ENCODE measurements at regions not wholly inside any gene's neighbourhood (a gene's known extent, or its start where the extent isn't known, plus 50 kb on each side); places are given as distances from the start of the nearest gene placed in this dataset.

DNA sequence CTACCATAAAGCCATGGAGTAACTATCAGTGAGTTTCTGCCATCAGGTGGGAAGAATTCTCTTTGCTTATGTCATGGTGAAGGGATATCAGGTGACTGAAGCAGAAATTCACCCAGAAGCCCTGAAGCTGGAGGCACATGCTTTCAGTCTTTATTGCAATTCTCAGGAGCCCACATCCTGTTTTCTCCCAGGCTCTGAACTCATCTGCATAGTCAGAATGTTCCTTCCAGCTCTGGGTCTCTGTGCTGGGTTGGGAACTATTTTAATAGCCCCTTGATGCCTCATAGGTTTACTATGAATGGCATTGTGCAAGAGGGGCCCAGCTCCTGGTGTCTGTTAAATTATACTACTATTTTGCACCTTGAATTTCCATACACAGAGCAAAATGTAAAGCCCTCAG, 198.4 kb upstream of the SOX9 start:
- no peak for DNase-seq (ENCODE audit: low read depth)

GRCh38 chr17:71926746-71927398, 193.9 kb upstream of the SOX9 start:
- DNase-seq (ENCODE audit: low read depth): no peak

DNA sequence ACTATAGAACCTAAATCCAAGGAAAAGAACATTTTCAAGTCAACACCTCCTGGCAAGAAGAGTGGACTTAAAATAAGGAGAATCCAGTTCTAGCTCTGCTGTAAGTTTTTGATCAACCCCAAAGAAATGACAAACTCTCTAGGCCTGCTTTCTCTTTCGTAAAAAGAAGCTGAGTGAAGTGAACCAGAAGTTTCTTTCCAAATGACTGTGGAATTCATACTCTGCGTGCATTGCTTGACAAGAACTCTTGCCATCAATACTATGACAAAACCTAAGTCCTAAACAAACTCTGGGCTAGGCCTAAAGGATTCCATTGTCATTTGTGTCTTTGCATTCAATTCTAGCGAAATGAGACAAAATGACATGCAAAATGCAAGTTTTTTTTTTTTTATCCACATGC, 187.5 kb upstream of the SOX9 start:
- no peak for DNase-seq (ENCODE audit: low read depth)

DNA sequence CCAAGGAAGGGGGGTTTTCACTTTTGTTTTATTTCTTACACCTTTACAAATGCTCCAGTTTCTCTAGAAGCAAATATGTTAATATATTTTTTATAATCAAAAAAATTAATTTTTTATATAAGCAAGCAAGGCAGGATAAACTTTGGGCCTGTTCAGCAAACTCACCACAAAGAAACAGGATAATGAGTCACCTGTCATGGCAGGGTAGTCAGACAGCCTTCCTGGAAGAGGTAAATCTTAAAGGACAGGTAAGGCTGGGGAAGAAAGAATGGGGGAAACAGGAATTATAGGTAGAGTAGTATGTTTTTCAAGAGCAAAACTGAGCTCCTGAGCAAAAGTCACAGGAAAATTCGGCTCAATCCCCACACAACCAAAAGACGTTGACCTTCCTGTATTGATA, 186.3 kb upstream of the SOX9 start:
- no peak for DNase-seq (ENCODE audit: low read depth)

DNA sequence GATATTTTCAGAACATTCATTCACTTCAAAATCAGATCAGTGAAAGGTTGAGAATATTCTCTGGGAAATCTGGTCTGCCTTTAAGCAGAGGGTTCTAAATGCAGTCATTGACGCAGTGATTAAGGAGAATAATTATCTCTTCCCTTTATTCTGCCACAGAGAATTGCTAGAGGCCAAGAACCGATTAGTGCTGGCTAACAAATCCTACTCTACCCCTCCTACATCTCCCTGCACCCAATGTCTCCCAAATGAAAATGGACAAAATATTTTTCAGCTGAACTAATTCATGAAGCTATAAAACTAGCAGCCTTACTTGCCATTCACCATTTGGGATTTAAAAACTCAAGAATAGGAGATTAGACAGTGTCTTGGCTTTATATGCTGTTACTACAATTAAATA, 185.5 kb upstream of the SOX9 start:
- DNase-seq (ENCODE audit: low read depth): no peak

DNA sequence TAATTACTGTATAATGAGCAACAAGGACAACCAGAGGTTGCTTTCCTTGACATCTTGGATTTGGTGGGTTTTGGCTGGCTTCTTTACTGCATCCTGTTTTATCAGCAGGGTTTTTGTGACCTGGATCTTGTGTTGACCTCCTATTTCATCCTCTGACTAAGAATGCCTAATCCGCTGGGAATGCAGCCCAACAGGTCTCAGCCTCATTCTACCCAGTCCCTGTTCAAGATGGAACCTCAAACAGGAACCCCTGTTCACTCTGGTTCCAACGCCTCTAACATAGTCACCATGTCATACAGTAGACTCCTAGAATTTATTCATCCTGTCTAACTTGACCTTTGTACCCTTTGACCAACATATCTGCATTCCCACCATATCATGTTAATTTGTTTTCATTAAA, 183.8 kb upstream of the SOX9 start:
- DNase-seq (ENCODE audit: low read depth): no peak

GRCh38 chr17:71937914-71938313, 182.9 kb upstream of the SOX9 start:
- no peak for DNase-seq (ENCODE audit: low read depth)

DNA sequence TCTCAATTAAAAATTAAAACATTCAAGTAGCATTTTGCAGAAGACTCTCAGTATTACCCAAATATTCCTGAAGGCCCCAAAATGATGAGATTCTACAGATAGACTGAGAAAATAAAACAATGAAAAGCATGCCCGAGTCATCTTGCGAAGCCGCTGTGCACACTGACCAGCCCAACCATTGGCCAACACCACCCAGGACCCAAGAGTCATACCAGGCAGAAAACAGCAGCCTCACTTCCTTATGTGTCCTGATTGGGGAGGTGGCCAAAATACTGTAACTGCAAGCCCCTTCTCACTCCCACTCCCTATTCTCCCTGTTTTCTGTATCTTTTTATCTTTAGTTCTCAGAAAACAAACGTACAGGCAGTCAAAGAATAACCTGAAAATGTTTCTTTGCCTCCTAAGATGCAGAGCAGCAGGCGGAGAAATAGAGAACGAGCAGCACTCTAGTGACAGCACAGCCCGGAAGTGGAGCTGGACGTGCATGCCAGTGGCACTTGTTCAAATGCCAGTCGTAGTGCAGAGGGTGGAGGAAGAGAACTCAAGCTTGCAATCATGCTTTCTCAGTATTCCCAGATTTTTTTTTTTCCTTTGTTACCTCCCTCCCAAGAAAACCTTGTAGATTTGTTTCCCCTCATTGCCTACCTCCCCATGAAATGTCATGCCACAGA, 182.3 kb upstream of the SOX9 start:
- DNase-seq (ENCODE audit: low read depth): no peak

- DNase-seq (ENCODE audit: low read depth): no peak
These were observed 178.9 kb upstream of the SOX9 start for GRCh38 chr17:71941920-71942319.

DNA sequence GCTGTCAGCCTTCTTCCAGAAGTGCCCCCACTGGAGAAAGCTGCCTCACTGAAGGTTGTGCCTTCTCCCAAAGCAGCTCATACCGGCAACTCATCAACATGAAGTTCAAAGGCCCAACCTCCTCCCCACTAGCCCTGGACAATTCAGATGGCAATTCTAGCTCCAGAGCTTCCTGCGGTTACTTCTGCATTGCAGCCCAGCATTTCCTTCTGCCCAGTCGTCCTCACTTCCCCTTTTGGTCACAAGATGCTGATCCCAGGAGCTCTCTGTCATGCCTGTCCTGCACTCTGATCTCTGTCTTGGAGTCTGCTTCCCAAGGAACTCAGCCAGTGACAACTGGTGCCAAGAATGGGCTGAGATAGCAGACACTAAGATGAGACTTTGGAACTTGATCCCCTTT, 178.2 kb upstream of the SOX9 start:
- DNase-seq (ENCODE audit: low read depth): no peak

DNA sequence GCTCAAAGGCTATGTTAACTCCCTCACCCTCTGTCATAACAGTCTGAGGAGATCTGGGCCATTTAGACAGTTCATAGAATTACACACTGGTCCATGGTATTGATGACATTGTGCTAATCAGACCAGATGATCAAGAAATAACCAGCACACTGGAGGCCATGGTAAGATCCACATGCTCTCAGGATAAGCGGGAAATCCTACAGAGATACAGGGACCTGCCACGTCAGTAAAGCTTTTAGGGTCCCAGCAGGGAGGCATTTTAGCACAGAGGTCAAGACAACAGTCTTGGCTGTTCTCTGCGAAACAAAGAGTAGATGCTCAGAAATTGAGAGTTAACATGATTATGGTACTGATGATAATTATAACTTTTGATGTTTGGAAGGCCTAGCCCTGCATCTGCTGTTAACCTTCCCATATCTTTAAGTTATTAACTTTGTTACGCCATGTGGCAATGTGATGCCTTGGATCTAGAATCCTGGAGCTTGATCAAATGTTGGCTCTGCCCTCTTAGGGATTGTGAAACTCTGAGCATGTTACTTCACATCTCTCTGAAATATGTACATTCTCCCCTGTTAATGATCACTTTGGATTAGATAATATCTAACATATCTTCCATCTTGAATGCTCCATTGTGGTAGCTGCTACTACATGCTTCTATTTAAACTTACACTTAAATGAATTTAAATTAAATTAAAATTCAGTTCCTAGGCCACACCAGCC, 172.0 kb upstream of the SOX9 start:
- no peak for DNase-seq (ENCODE audit: low read depth)

GRCh38 chr17:71959154-71959553, 161.7 kb upstream of the SOX9 start:
- no peak for DNase-seq (ENCODE audit: low read depth)

GRCh38 chr17:71963351-71963750, 157.5 kb upstream of the SOX9 start:
- no peak for DNase-seq (ENCODE audit: low read depth)

GRCh38 chr17:71963791-71964190, 157.0 kb upstream of the SOX9 start:
- DNase-seq (ENCODE audit: low read depth): no peak

GRCh38 chr17:71964559-71964958, 156.3 kb upstream of the SOX9 start:
- no peak for DNase-seq (ENCODE audit: low read depth)

- DNase-seq (ENCODE audit: low read depth): no peak
These were observed 154.8 kb upstream of the SOX9 start for GRCh38 chr17:71966055-71966454.

DNA sequence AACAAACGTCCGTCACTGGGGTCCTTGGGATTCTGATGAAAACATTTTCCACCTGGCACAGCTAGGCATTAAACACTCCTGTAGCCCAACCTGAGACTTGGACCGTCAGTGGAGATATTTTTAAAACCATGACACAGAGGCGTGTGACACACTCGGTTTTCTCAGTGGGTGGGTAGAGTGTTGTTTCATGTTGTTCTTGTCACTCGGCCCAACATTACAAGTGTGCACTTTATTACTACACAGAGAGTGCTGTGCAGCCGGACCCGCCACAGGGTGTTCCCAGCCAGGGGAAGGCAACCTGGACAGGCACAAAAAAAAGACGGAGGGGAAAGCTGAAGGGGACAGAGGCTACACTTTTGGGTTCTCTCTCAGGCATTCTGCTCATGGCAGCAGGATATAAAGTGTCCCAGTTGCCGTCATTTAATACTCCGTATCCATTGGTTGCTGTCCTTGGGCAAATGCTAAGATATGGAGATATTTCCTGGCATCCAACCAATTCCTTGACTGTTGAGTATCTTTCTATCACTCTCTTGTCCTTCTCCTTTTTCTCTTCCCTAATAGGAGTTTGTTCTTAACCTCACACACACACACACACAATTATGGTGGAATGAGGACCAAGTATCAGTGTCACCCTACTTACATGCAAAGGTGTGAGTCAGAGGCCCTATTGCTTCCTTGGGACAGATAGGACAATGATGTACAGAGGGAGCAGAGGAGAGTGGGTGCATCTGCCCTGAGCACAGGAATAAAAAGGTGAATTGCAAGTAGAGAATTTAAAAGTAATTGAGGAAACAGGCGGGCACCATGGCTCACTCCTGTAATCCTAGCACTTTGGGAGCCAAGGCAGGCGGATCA, 154.1 kb upstream of the SOX9 start:
- DNase-seq (ENCODE audit: low read depth): no peak

DNA sequence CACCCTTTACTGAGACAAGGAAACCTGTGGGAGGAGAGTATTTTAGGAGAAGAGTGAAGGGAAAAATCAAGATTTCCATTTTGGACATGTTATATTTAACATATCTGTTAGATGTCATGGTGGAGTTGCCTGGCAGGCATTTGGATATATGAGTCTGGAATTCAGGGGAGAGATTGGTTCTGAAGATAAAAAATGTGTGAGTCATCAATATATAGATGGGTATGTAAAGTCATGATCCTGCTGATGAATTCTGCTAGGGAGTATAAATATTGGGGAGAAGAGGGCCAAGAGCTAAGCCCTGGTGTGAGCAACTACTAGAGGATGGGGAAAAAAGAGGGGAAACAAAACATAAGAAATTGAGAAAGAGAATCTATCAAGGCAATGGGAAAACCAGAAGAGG, 151.3 kb upstream of the SOX9 start:
- DNase-seq (ENCODE audit: low read depth): no peak

DNA sequence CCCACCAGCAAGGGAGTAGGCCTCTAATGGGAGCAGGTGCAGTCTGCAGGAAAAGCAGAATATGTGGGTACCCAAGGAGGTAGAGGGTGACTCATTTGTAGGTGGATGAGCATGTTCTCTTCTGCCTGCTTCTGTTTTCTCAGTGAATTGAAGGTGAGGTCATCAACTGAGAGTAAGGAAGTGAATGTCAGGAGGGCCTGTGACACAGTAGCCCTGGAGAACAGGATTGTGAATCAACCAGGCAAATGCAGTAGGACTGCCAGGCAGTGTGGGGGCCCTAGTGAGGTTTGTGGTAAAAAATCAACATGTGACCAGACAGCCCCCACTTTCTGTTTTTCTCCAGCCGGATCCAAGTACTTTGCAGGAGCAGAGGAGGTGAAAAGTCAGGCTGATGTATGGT, 150.5 kb upstream of the SOX9 start:
- DNase-seq (ENCODE audit: low read depth): no peak

GRCh38 chr17:71974051-71974450, 146.8 kb upstream of the SOX9 start:
- DNase-seq (ENCODE audit: low read depth): no peak

DNA sequence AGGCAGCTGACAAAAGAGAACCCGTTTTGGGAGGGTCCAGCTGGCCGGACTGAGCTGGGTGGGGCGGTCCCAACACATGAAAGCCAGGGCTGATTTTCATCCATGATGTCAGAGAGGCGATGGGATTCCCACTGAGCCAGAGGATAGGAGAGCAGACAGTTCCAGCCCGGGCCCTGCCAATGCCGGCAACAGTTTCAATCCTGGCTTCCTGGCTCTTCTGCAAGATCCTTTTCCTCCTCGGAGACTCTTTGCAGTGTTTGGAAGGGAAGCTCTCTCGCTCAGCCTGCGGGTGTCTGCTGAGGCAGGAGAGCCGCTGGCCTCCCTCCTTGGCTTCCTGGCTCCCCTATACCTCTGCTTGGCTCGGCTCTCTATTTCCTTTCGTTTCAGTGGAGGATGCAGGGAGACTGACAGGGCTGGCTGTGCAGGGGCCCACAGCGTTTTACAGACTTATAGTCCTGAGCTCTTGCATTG, 145.5 kb upstream of the SOX9 start:
- DNase-seq (ENCODE audit: low read depth): no peak

DNA sequence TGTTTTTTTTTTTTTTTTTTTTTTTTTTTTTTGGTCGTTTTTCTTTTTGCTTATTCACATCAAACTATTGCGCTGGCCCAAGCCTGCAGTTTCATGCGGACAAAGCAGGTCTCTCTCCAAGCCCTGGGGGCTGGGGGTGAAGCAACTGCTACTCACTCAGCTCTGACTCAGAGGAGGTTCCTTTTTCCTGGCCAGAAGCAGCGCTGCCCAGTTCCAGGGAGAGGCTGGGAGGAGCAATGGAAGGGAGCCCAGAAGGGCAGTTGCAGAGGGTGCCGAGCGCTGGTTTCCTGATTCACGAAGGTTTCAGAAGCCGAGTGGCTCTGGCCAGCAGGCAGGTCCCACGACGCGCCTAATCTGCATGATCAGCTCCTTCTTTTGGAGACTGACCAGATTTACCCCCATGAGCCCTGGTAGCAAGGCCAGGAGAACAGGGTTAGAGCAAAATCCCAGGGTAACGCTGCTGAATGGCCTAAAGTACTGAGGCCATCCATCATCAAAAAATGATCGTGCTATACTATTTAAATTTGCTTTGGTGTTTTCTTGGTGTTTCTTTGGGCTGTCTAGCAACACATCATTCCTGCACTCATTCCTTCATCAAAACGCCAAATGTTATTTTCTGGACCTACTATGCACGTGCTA, 144.7 kb upstream of the SOX9 start:
- DNase-seq (ENCODE audit: low read depth): no peak
